ENCODE measurements at regions not wholly inside any gene's neighbourhood (a gene's known extent, or its start where the extent isn't known, plus 50 kb on each side); places are given as distances from the start of the nearest gene placed in this dataset.

DNA sequence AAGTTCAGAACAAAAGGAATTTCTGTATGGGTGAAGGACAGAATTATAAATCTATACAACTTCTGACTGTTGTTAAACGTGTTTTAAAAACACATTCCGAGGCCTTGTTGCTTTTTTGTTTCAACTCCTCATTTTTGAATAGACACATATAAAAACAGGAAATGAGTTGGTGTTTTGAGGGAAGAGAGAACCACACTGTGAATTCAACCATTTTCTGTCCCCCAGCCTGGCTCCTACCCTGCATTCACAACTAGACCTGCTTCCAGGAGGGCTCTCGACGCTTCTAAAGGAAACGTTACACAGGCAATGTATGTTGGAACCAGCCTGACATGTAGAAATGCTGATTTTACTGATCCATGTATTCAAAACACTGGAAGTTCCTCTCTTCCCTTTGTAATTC, 76.5 kb downstream of the OR13A1 start:
- Histone ChIP-seq H3K9me2 (ENCODE audit: insufficient read depth) (no peaks in the 10 kb centered on the region), H3K4me3 (no peak overlapping the region), H3F3A (replicated peaks; ENCODE audit: low read depth) (no peaks in the 10 kb centered on the region), H3K79me2 (replicated peaks; ENCODE audit: insufficient read depth) (no peaks in the 10 kb centered on the region), H3K27ac (ENCODE audit: low read depth) (no peak overlapping the region), H2AFZ (no peak overlapping the region), H3K4me2 (no peak overlapping the region), H3K36me3 (ENCODE audit: insufficient read depth) (no peaks in the 10 kb centered on the region), H3K4me1 (ENCODE audit: insufficient read depth) (peaks cover 20% of the 10 kb centered on the region), H4K20me1 (replicated peaks; ENCODE audit: insufficient read depth) (no peaks in the 10 kb centered on the region), H3K27me3 (ENCODE audit: insufficient read depth) (no peaks in the 10 kb centered on the region)
- ATAC-seq: no peak
- Mint-ChIP-seq H3K4me1 (peaks cover 14% of the 10 kb centered on the region), H3K27ac (no peak overlapping the region), H3K9me3 (no peaks in the 10 kb centered on the region; the same call in 2 of the 3 replicates), H3K4me3 (no peak overlapping the region), H3K27me3 (ENCODE audit: insufficient read depth, low read depth, poor library complexity) (peaks cover 2% of the 10 kb centered on the region), H3K36me3 (ENCODE audit: low read depth) (peaks cover 2% of the 10 kb centered on the region; the same call in 1 of the 3 replicates)
- TF ChIP-seq CREB1 (CRISPR knock-in tag; IDR thresholded peaks at IDR 0.05; ENCODE audit: low read depth): no peak
- TF ChIP-seq ZNF114 (CRISPR knock-in tag; IDR thresholded peaks at IDR 0.05): no peak
- TF ChIP-seq JUNB (IDR thresholded peaks at IDR 0.05; ENCODE audit: unreplicated experiment): no peak
- no peak for TF ChIP-seq ZNF331 (CRISPR knock-in tag; IDR thresholded peaks at IDR 0.05; ENCODE audit: low read depth)
- TF ChIP-seq EZH2 (IDR thresholded peaks at IDR 0.05; ENCODE audit: low read depth, unreplicated experiment): no peak
- TF ChIP-seq NANOG (IDR thresholded peaks at IDR 0.05; ENCODE audit: borderline replicate concordance): no peak
- TF ChIP-seq, protein P1, sequence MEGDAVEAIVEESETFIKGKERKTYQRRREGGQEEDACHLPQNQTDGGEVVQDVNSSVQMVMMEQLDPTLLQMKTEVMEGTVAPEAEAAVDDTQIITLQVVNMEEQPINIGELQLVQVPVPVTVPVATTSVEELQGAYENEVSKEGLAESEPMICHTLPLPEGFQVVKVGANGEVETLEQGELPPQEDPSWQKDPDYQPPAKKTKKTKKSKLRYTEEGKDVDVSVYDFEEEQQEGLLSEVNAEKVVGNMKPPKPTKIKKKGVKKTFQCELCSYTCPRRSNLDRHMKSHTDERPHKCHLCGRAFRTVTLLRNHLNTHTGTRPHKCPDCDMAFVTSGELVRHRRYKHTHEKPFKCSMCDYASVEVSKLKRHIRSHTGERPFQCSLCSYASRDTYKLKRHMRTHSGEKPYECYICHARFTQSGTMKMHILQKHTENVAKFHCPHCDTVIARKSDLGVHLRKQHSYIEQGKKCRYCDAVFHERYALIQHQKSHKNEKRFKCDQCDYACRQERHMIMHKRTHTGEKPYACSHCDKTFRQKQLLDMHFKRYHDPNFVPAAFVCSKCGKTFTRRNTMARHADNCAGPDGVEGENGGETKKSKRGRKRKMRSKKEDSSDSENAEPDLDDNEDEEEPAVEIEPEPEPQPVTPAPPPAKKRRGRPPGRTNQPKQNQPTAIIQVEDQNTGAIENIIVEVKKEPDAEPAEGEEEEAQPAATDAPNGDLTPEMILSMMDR (conservative IDR thresholded peaks at IDR 0.05; ENCODE audit: low read depth in 2 of 2): no peak
- TF ChIP-seq, protein P2, sequence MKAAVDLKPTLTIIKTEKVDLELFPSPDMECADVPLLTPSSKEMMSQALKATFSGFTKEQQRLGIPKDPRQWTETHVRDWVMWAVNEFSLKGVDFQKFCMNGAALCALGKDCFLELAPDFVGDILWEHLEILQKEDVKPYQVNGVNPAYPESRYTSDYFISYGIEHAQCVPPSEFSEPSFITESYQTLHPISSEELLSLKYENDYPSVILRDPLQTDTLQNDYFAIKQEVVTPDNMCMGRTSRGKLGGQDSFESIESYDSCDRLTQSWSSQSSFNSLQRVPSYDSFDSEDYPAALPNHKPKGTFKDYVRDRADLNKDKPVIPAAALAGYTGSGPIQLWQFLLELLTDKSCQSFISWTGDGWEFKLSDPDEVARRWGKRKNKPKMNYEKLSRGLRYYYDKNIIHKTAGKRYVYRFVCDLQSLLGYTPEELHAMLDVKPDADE (IDR thresholded peaks at IDR 0.05): no peak
- TF ChIP-seq POLR2AphosphoS5 (IDR thresholded peaks at IDR 0.05; ENCODE audit: low read depth): no peak
- no peak for TF ChIP-seq STAT1 (IDR thresholded peaks at IDR 0.05; ENCODE audit: unreplicated experiment)
- TF ChIP-seq, protein P3, sequence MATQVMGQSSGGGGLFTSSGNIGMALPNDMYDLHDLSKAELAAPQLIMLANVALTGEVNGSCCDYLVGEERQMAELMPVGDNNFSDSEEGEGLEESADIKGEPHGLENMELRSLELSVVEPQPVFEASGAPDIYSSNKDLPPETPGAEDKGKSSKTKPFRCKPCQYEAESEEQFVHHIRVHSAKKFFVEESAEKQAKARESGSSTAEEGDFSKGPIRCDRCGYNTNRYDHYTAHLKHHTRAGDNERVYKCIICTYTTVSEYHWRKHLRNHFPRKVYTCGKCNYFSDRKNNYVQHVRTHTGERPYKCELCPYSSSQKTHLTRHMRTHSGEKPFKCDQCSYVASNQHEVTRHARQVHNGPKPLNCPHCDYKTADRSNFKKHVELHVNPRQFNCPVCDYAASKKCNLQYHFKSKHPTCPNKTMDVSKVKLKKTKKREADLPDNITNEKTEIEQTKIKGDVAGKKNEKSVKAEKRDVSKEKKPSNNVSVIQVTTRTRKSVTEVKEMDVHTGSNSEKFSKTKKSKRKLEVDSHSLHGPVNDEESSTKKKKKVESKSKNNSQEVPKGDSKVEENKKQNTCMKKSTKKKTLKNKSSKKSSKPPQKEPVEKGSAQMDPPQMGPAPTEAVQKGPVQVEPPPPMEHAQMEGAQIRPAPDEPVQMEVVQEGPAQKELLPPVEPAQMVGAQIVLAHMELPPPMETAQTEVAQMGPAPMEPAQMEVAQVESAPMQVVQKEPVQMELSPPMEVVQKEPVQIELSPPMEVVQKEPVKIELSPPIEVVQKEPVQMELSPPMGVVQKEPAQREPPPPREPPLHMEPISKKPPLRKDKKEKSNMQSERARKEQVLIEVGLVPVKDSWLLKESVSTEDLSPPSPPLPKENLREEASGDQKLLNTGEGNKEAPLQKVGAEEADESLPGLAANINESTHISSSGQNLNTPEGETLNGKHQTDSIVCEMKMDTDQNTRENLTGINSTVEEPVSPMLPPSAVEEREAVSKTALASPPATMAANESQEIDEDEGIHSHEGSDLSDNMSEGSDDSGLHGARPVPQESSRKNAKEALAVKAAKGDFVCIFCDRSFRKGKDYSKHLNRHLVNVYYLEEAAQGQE (IDR thresholded peaks at IDR 0.05; ENCODE audit: unreplicated experiment): no peak
- TF ChIP-seq, protein P4, sequence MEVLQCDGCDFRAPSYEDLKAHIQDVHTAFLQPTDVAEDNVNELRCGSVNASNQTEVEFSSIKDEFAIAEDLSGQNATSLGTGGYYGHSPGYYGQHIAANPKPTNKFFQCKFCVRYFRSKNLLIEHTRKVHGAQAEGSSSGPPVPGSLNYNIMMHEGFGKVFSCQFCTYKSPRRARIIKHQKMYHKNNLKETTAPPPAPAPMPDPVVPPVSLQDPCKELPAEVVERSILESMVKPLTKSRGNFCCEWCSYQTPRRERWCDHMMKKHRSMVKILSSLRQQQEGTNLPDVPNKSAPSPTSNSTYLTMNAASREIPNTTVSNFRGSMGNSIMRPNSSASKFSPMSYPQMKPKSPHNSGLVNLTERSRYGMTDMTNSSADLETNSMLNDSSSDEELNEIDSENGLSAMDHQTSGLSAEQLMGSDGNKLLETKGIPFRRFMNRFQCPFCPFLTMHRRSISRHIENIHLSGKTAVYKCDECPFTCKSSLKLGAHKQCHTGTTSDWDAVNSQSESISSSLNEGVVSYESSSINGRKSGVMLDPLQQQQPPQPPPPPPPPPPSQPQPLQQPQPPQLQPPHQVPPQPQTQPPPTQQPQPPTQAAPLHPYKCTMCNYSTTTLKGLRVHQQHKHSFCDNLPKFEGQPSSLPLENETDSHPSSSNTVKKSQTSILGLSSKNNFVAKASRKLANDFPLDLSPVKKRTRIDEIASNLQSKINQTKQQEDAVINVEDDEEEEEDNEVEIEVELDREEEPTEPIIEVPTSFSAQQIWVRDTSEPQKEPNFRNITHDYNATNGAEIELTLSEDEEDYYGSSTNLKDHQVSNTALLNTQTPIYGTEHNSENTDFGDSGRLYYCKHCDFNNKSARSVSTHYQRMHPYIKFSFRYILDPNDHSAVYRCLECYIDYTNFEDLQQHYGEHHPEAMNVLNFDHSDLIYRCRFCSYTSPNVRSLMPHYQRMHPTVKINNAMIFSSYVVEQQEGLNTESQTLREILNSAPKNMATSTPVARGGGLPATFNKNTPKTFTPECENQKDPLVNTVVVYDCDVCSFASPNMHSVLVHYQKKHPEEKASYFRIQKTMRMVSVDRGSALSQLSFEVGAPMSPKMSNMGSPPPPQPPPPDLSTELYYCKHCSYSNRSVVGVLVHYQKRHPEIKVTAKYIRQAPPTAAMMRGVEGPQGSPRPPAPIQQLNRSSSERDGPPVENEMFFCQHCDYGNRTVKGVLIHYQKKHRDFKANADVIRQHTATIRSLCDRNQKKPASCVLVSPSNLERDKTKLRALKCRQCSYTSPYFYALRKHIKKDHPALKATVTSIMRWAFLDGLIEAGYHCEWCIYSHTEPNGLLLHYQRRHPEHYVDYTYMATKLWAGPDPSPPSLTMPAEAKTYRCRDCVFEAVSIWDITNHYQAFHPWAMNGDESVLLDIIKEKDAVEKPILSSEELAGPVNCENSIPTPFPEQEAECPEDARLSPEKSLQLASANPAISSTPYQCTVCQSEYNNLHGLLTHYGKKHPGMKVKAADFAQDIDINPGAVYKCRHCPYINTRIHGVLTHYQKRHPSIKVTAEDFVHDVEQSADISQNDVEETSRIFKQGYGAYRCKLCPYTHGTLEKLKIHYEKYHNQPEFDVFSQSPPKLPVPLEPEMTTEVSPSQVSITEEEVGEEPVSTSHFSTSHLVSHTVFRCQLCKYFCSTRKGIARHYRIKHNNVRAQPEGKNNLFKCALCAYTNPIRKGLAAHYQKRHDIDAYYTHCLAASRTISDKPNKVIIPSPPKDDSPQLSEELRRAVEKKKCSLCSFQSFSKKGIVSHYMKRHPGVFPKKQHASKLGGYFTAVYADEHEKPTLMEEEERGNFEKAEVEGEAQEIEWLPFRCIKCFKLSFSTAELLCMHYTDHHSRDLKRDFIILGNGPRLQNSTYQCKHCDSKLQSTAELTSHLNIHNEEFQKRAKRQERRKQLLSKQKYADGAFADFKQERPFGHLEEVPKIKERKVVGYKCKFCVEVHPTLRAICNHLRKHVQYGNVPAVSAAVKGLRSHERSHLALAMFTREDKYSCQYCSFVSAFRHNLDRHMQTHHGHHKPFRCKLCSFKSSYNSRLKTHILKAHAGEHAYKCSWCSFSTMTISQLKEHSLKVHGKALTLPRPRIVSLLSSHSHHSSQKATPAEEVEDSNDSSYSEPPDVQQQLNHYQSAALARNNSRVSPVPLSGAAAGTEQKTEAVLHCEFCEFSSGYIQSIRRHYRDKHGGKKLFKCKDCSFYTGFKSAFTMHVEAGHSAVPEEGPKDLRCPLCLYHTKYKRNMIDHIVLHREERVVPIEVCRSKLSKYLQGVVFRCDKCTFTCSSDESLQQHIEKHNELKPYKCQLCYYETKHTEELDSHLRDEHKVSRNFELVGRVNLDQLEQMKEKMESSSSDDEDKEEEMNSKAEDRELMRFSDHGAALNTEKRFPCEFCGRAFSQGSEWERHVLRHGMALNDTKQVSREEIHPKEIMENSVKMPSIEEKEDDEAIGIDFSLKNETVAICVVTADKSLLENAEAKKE (CRISPR knock-in tag; IDR thresholded peaks at IDR 0.05): no peak
- no peak for TF ChIP-seq EZH2phosphoT487 (IDR thresholded peaks at IDR 0.05; ENCODE audit: unreplicated experiment)
- DNase-seq (ENCODE audit: low spot score): no peak
